ENCODE measurements at regions not wholly inside any gene's neighbourhood (a gene's known extent, or its start where the extent isn't known, plus 50 kb on each side); places are given as distances from the start of the nearest gene placed in this dataset.

GRCh38 chr6:96460052-96460700 is 61.4 kb upstream of the UFL1 start (continued):
- TF ChIP-seq SIN3A (conservative IDR thresholded peaks at IDR 0.05 in 1 of 2, IDR thresholded peaks at IDR 0.05 in 1 of 2; ENCODE audit: low read depth in 1 of 2, low read length in 2 of 2): no peak
- TF ChIP-seq SAP30 (IDR thresholded peaks at IDR 0.05; ENCODE audit: insufficient read depth, insufficient replicate concordance, low read length): no peak
- TF ChIP-seq JUND (IDR thresholded peaks at IDR 0.05; ENCODE audit: low read length): no peak
- no peak for TF ChIP-seq RXRA (IDR thresholded peaks at IDR 0.05; ENCODE audit: insufficient read depth, low read depth, low read length)
- no peak for TF ChIP-seq BCL11A (IDR thresholded peaks at IDR 0.05; ENCODE audit: low read depth in 2 of 2, low read length in 2 of 2)
